Anterior cingulate cortex (tissue), 58 donors: ENCODE measurements at regions not wholly inside any gene's neighbourhood (a gene's known extent, or its start where the extent isn't known, plus 50 kb on each side); places are given as distances from the start of the nearest gene placed in this dataset.

Experiments used
- DNase-seq, 58 donors: peaks; one replicate each; lab custom pipeline; 2025; lab: John Stamatoyannopoulos, UW

GRCh38 chr3:106206146-106206545 lies 337.3 kb upstream of the CBLB start:
- DNase-seq: peak in 1 of 58 donors; percentile 0

DNA sequence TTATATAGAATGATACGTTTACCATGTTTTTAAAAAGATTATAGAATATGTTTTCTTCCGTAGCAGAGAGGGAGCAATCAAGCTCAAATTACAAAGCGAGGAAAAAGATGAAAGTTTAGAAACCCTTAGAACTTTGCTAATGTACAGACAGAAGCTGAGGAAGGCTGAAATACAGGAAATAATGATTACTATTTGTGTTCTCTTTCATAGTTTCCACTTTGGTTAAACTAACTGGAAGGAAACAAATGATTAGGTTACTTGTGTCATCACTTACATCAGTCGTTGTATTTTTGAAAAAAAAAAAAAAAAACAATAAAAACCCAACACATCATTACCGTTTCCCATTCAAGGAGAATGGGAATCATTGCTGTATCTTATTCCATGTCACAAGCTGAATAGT lies 337.8 kb upstream of the CBLB start:
- DNase-seq: no peak

- no peak for DNase-seq
These were observed 339.4 kb upstream of the CBLB start for GRCh38 chr3:106208251-106208650.

- DNase-seq: no peak
These were observed 340.2 kb upstream of the CBLB start for GRCh38 chr3:106208967-106209366.

DNA sequence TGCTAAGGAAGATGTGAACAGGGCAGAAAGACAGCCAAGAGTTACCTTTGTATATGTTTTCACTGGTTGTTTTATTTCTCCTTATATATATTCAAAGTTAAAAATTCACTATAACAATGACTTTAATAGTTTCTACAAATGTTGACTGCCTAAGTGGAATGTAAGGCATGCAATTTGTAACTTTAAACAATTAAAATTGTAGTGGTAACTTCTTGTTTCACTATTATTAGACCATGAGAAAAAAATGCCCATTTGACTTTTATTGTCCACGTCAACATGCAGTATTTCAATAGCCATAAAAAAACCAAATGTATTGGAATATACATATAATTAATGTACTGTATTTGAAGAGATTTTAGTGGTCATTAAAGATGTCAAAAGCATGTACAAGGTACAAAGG lies 340.7 kb upstream of the CBLB start:
- DNase-seq: no peak

DNA sequence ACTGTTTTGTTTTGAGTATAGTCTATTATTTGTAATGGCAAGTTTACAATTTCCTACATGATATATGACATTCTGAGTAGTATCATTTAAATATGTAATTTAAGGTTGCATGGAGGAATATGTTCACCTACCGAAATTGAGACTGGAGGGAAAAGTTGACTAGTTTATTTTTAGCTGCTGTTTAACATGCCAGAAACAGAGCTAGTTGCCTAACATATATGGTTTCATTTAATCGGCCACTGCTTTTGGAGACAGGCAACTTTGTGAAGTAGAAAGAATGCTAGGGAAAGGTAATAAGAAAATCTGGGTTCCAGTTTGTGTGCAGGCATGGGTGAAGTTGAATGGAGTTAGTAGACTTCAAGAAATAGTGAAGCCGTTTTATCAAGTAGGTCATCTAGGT lies 342.1 kb upstream of the CBLB start:
- DNase-seq: no peak

GRCh38 chr3:106212665-106213222 lies 343.9 kb upstream of the CBLB start:
- DNase-seq: no peak

DNA sequence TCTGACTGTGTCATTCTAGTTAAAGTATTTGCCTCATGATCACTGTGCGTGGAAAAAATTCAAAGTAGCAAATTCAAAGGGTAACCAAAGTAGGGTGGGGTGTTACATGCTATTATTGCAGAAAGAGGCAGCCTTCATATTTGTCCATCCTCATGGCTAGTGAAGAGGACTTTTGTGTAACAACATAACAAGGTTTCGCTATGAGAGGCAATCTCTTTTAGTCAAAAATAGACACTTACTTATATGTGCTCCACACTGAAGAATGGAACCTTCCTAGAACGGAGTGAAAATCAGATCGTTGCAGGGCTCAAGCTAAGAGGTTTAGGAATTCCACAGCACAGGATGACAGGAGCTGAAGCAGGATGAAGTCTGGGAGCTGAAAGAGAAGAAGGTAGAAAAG lies 345.1 kb upstream of the CBLB start:
- DNase-seq: no peak

- DNase-seq: no peak
These were observed 345.8 kb upstream of the CBLB start for GRCh38 chr3:106214641-106215040.

- no peak for DNase-seq
These were observed 346.2 kb upstream of the CBLB start for GRCh38 chr3:106215047-106215446.

- no peak for DNase-seq
These were observed 348.9 kb upstream of the CBLB start for GRCh38 chr3:106217745-106218144.

GRCh38 chr3:106227068-106227467 lies 358.3 kb upstream of the CBLB start:
- no peak for DNase-seq

DNA sequence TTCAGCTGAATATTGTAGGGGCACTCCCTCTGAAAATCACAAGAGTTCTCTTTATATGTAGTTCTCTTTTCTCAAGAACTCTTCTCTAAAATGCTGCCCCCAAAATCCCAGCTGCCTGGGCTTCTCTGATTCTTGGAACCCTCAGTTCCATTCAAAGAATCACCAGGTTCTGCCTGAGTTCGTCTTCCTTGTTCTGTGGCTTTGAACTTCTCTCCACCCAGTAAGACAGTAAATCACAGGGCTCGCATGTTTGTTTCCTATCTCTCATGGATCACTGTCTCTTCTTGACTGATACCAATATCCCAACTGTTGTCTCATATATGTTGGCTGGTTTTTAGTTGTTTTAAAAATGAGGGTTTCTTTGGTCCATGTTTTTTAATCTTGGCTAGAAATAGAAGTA lies 359.5 kb upstream of the CBLB start:
- no peak for DNase-seq

- no peak for DNase-seq
These were observed 360.9 kb upstream of the CBLB start for GRCh38 chr3:106229495-106230278.

GRCh38 chr3:106231086-106231485 lies 362.3 kb upstream of the CBLB start:
- no peak for DNase-seq

DNA sequence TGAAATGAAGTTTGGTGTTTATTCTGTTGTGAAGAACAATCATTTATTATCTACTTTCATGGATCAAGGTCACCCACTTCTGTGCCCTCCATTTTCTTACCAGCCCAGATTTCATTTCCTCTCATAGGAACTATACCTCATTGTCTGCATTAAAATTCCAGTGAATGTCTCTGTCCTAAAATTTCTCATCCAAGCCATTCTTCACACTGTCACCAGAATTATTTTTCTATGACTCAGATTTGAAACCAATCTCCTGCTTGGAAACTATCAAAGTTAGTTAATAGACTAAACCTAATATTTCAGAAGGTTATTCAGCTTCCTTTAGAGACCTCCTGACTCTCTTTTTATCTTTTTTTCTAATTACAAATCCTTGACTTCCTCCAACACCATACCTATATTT lies 364.1 kb upstream of the CBLB start:
- DNase-seq: no peak

GRCh38 chr3:106239195-106239697 lies 370.4 kb upstream of the CBLB start:
- DNase-seq: no peak

GRCh38 chr3:106241593-106241992 lies 372.8 kb upstream of the CBLB start:
- DNase-seq: no peak

DNA sequence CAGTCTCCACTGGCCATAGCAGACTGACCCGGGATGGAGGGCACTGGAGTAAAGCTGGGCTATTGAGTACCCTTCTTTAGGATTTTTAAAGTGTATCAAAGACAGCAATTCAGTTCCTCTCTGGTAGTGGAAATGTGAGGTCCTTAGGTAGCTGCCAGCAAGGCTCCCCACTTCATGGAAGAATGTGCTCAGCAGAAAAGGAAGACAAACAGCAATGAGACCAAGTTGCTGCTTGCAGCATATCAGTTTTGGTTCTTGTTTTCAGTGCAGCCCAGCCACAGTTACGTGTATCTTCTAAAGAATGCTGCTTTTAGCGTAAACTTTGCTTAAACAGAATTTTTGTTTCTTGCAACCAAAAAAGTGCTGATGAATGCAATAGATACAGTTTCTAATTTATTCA lies 374.0 kb upstream of the CBLB start:
- peak in 8 of 58 donors; percentile 0 to 46 (median 4) for DNase-seq

- no peak for DNase-seq
These were observed 376.6 kb upstream of the CBLB start for GRCh38 chr3:106245400-106245799.

DNA sequence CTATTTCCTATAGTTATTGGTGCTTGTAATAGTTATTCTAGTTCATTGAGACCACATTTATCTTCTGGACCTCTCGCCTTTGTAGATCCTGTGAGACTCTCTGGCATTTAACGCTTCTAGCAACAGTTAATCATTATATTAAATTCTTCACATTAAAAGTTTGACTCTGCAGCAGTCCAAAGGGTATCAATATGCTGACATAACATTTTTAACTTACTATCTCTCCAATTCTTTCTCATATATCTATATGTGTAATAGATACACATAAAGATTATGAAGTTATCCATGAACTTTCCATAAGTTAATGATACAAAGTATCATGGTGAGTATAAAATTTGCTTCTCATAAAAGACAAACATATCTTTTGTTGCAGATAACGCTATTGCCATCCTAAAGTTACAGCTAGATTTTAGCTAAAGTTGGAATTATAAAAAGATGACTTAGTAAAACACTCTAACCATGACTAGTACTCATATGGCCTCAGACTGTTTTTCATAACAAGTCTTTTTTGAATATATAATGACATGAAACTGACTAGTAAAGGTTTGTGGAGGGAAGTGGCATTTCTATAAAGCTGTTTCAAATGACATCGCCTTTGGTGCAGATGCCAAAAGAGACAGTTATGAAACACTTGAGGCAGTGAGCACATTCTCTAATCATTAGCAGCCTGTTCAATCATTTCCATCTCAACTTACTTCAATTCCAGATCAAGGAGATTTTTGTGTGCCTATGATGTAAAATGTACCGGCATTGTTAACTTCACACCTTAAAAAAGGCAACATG lies 379.3 kb upstream of the CBLB start:
- no peak for DNase-seq
